Osteoblast (primary cell): ENCODE measurements at regions not wholly inside any gene's neighbourhood (a gene's known extent, or its start where the extent isn't known, plus 50 kb on each side); places are given as distances from the start of the nearest gene placed in this dataset.

Source experiments
- DNase-seq: peaks from one replicate; pipeline ENCODE4 v3.0.0; 2011; ENCODE audit warnings: low spot score, mixed read lengths; ENCODE audit not compliant: insufficient read length; ENCODE audit errors: missing footprints
- H2AFZ ChIP-seq: 2 replicates; pipeline ENCODE4 v1.6.0; 2011; ENCODE audit warnings: mild to moderate bottlenecking, low read length
- H3K27ac ChIP-seq: 2 replicates; pipeline ENCODE4 v1.5.1; 2011; ENCODE audit warnings: mild to moderate bottlenecking, low read depth, low read length, moderate library complexity
- H3K27me3 ChIP-seq: 2 replicates; pipeline ENCODE4 v1.6.0; 2012; ENCODE audit warnings: mild to moderate bottlenecking, control low read depth, inconsistent platforms, low read length, moderate library complexity; ENCODE audit not compliant: insufficient read depth
- H3K36me3 ChIP-seq: 2 replicates; pipeline ENCODE4 v1.5.1; 2011; ENCODE audit warnings: mild to moderate bottlenecking, low read length, control low read depth, moderate library complexity; ENCODE audit not compliant: insufficient read depth
- H3K4me1 ChIP-seq: 2 replicates; pipeline ENCODE4 v1.5.1; 2011; ENCODE audit warnings: mild to moderate bottlenecking, low read length, control low read depth, moderate library complexity; ENCODE audit not compliant: insufficient read depth
- H3K4me2 ChIP-seq: 2 replicates; pipeline ENCODE4 v1.6.0; 2011; ENCODE audit warnings: mild to moderate bottlenecking, low read length; ENCODE audit not compliant: insufficient read depth
- H3K4me3 ChIP-seq: fragments of 200-600 bp; sonication (generic); 3 replicates; pipeline ENCODE4 v1.5.1; 2012; ENCODE audit warnings: mild to moderate bottlenecking, low read length, inconsistent platforms; ENCODE audit not compliant: insufficient read depth
- H3K79me2 ChIP-seq: 2 replicates; pipeline ENCODE4 v1.6.0; 2012; ENCODE audit warnings: mild to moderate bottlenecking, low read length, control low read depth, inconsistent platforms; ENCODE audit not compliant: insufficient read depth
- H3K9me3 ChIP-seq: 2 replicates; pipeline ENCODE4 v1.5.1; 2011; ENCODE audit warnings: low read depth, low read length, control low read depth
- H4K20me1 ChIP-seq: 2 replicates; pipeline ENCODE4 v1.6.0; 2012; ENCODE audit warnings: mild to moderate bottlenecking, low read length, control low read depth; ENCODE audit not compliant: insufficient read depth
- CTCF ChIP-seq: IDR thresholded peaks from 2 replicates; pipeline ENCODE4 v1.5.1; 2011; ENCODE audit warnings: mild to moderate bottlenecking, low read depth, low read length, moderate library complexity; ENCODE audit errors: extremely low read depth

DNA sequence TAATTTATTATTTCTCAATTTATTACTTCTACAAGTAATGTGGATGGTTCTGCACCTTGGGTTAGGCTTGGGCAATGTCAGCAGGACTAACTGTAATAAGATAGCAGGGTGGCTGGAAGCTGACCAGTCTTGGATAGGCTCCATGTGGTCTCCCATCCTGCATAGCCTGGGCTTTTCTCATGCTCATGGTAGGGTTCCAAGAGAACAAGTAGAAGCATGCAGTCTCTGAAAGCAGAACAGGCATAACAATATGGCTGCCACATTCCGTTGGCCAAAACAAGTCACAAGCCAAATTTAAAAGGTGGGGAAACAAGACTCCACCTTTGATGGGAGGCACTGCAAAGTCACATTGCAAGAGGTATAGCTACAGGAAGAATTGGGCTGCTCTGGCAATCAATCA is 98.6 kb upstream of the MDFIC start:
- H3K9me3 ChIP-seq = no peaks in the 10 kb centered on the region
- H3K4me2 ChIP-seq = no peak overlapping the region
- no peak for TF ChIP-seq CTCF
- no peaks in the 10 kb centered on the region for H3K27me3 ChIP-seq
- H3K4me1 ChIP-seq = peaks cover 23% of the 10 kb centered on the region
- no peaks in the 10 kb centered on the region for H4K20me1 ChIP-seq
- no peak for DNase-seq
- H3K79me2 ChIP-seq = no peaks in the 10 kb centered on the region
- no peak overlapping the region for H2AFZ ChIP-seq
- H3K4me3 ChIP-seq = no peak overlapping the region
- H3K36me3 ChIP-seq = no peaks in the 10 kb centered on the region
- no peak overlapping the region for H3K27ac ChIP-seq

- no peak overlapping the region for H3K4me3 ChIP-seq
- TF ChIP-seq CTCF = no peak
- H4K20me1 ChIP-seq = no peaks in the 10 kb centered on the region
- H3K4me2 ChIP-seq = no peak overlapping the region
- H3K36me3 ChIP-seq = no peaks in the 10 kb centered on the region
- H3K9me3 ChIP-seq = no peaks in the 10 kb centered on the region
- no peaks in the 10 kb centered on the region for H3K27me3 ChIP-seq
- H3K4me1 ChIP-seq = peaks cover 4% of the 10 kb centered on the region
- no peak overlapping the region for H2AFZ ChIP-seq
- no peaks in the 10 kb centered on the region for H3K79me2 ChIP-seq
- H3K27ac ChIP-seq = no peak overlapping the region
- no peak for DNase-seq
Observed at GRCh38 chr7:114825423-114825951, 96.4 kb upstream of the MDFIC start.

DNA sequence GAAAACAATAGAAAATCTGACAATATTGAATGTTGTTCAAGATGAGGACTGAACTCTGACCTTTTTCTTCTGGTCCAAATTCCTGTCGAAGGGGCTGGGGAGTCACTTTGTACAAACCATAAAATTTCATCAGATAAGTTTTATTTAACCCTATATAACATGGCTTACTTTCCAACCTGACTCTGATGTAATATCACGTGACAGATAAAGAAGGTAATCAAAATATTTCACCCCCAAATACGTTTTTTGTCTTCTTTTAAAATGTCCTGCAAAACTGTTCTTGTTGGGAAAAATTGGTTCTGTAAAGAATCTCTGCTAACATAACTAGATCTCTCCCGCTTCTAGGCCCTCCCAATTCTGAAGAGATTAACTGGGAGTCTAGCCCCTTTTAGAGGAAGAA is 90.9 kb upstream of the MDFIC start:
- H3K36me3 ChIP-seq = no peaks in the 10 kb centered on the region
- no peaks in the 10 kb centered on the region for H3K79me2 ChIP-seq
- H3K4me1 ChIP-seq = no peaks in the 10 kb centered on the region
- no peak overlapping the region for H3K27ac ChIP-seq
- no peaks in the 10 kb centered on the region for H3K9me3 ChIP-seq
- no peak for TF ChIP-seq CTCF
- no peaks in the 10 kb centered on the region for H3K27me3 ChIP-seq
- DNase-seq = no peak
- no peaks in the 10 kb centered on the region for H4K20me1 ChIP-seq
- H2AFZ ChIP-seq = no peak overlapping the region
- no peak overlapping the region for H3K4me2 ChIP-seq
- H3K4me3 ChIP-seq = no peak overlapping the region

DNA sequence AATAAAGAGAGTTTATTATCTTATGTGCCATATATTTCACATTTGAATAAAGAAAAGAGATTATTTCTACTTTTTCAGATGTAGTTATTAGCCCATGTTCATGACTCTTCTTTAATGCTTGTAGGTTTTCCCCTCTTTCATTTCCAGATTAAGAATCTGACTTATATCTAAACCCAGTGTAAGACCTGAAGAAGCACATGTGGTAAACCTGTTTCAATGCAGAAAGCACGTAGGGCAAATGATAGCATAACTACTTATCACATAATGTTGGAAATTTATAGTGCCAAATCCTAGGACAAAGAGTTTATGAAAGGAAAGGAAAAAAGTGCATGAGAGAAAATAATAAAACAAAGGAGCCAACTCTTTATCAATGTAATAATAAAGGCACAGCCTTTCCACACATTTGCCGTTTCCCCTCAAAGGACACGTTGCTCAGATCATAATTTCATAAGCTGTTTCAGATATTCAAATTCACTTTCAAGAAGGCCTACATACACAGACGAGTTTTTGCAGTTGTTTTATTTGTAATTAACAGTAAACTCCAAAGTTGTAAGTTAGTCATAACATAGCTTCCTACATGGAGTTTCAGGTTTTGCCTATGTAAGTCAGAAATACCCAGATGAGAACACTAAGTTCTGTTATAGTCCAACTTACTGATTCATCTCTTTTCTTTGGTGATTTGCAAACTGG is 88.8 kb upstream of the MDFIC start:
- Histone ChIP-seq H2AFZ (no peak overlapping the region), H4K20me1 (no peaks in the 10 kb centered on the region), H3K36me3 (no peaks in the 10 kb centered on the region), H3K27ac (no peak overlapping the region), H3K79me2 (no peaks in the 10 kb centered on the region), H3K9me3 (no peaks in the 10 kb centered on the region), H3K4me1 (no peaks in the 10 kb centered on the region), H3K4me3 (no peak overlapping the region), H3K4me2 (no peak overlapping the region), H3K27me3 (no peaks in the 10 kb centered on the region)
- no peak for TF ChIP-seq CTCF
- DNase-seq = no peak
